A673 (cell line): ENCODE measurements at regions not wholly inside any gene's neighbourhood (a gene's known extent, or its start where the extent isn't known, plus 50 kb on each side); places are given as distances from the start of the nearest gene placed in this dataset.

Experiments used
- BruUV-seq: library from RNA; stranded (reverse); fragments of 400-500 nt; replicated peaks from 2 replicates; lab custom pipeline; 2021; lab: Mats Ljungman, UMichigan
- CTCF ChIA-PET: fragments of 300-600 bp; sonication (Branson Sonifier 250); formaldehyde crosslinking; loops from one replicate; lab custom pipeline; 2022; ENCODE audit warnings: antibody characterized with exemption; lab: Charles Lee
- POLR2A ChIA-PET: fragments of 300-600 bp; sonication (Branson Sonifier 250); formaldehyde crosslinking; loops from one replicate; lab custom pipeline; 2022; ENCODE audit warnings: antibody characterized with exemption; ENCODE audit not compliant: low non-redundant PET; lab: Charles Lee
- DNase-seq: peaks from one replicate; pipeline ENCODE4 v3.0.0-alpha.2; 2015; ENCODE audit warnings: low spot score
- H3K27ac ChIP-seq: fragments of 200-600 bp; sonication (generic); 2 replicates; pipeline ENCODE4 v1.5.1; 2016; ENCODE audit warnings: mixed run types, low read depth, mild to moderate bottlenecking, mixed read lengths, antibody characterized with exemption, low read length; ENCODE audit not compliant: poor library complexity, severe bottlenecking
- H3K27me3 ChIP-seq: fragments of 200-600 bp; sonication (generic); replicated peaks from 2 replicates; pipeline ENCODE4 v1.6.1; 2017; ENCODE audit warnings: mixed run types, low read depth, mild to moderate bottlenecking, mixed read lengths, antibody characterized with exemption, low read length; ENCODE audit not compliant: insufficient read depth, poor library complexity
- H3K36me3 ChIP-seq: fragments of 200-600 bp; sonication (generic); 2 replicates; pipeline ENCODE4 v1.6.1; 2016; ENCODE audit warnings: mixed run types, mild to moderate bottlenecking, mixed read lengths, antibody characterized with exemption, low read length; ENCODE audit not compliant: insufficient read depth, poor library complexity, severe bottlenecking
- H3K4me1 ChIP-seq: fragments of 200-600 bp; sonication (generic); 2 replicates; pipeline ENCODE4 v1.6.1; 2017; ENCODE audit warnings: mixed run types, mild to moderate bottlenecking, mixed read lengths, antibody characterized with exemption, low read length; ENCODE audit not compliant: insufficient read depth, poor library complexity, severe bottlenecking
- H3K4me3 ChIP-seq: fragments of 200-600 bp; sonication (generic); 2 replicates; pipeline ENCODE4 v1.5.1; 2016; ENCODE audit warnings: low read depth, mixed run types, mild to moderate bottlenecking, mixed read lengths, low read length; ENCODE audit not compliant: poor library complexity, severe bottlenecking
- H3K9me3 ChIP-seq: fragments of 200-600 bp; sonication (generic); 2 replicates; pipeline ENCODE4 v1.6.1; 2016; ENCODE audit warnings: mixed run types, low read depth, mild to moderate bottlenecking, mixed read lengths, antibody characterized with exemption, low read length; ENCODE audit not compliant: poor library complexity, severe bottlenecking
- CTCF ChIP-seq: fragments of 300-800, 200-600 bp; sonication (generic); conservative IDR thresholded peaks from 2 replicates; pipeline ENCODE4 v1.5.1; 2017; ENCODE audit warnings: low read depth, mild to moderate bottlenecking, antibody characterized with exemption, low read length, moderate library complexity, mixed read lengths
- EZH2 ChIP-seq: fragments of 200-600 bp; sonication (generic); IDR thresholded peaks from 2 replicates; pipeline ENCODE4 v1.6.1; 2017; ENCODE audit warnings: borderline replicate concordance, low read depth, mild to moderate bottlenecking, mixed read lengths, antibody characterized with exemption, low read length; ENCODE audit not compliant: poor library complexity, severe bottlenecking
- intact Hi-C: fragments of 100-400 bp; cut with micrococcal nuclease; formaldehyde crosslinking; loops from one replicate; pipeline ENCODE4 v1.10.0; 2022; ENCODE audit not compliant: unreplicated experiment

DNA sequence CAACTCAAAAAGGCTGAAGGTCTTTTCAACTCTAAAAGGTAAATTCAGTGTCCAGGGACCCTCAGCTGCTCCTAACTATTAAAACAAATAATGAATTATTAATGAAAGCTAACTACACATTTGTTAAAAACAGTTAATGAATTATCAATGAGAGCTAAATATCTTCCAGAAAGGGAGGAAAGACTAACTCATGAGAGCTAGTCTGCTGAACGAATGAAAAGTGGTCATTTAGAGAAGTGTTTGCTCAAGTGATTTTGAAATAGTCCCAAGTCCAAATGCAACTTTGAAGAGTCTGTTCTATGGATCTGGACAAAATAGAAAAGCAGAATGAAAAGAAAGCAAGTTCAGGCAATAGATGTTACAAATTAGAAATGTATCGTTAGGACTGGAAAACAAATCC, 133.9 kb upstream of the SPEF2 start:
- no peak for DNase-seq
- Histone ChIP-seq H3K27me3 (no peaks in the 10 kb centered on the region), H3K4me3 (no peak overlapping the region), H3K27ac (no peak overlapping the region), H3K36me3 (no peaks in the 10 kb centered on the region), H3K9me3 (no peaks in the 10 kb centered on the region), H3K4me1 (peaks cover 17% of the 10 kb centered on the region)
- ChIA-PET CTCF (no interaction called here), POLR2A (interaction anchor here (0.6 kb wide), 1 partner anchor 23 kb away, joined by 3 read pairs; no protein-coding TSS in a partner anchor)
- no peak for TF ChIP-seq EZH2
- no peak for TF ChIP-seq CTCF
- intact Hi-C loops: no loop called here
- BruUV-seq: no TSS peak

DNA sequence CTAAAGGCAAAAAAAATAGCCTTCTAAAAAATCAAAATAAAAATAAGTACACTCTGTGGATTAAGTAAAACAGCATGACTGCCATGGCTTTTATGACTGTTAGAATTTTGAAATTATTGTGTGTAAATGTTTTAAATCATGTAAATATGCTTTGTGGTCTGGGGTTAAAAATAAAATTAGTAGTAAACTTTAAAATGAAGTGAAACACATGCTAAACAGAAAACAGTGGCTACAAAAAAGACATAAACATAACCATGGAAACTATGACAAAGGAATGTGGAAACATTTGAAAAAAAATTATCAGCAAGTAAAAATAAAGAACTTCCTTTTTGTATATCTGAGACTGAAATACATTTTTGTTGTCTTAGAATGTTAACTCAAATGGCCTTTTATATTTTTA, 134.5 kb upstream of the SPEF2 start:
- H3K4me1 ChIP-seq: peaks cover 13% of the 10 kb centered on the region
- H3K27me3 ChIP-seq: no peaks in the 10 kb centered on the region
- TF ChIP-seq EZH2: no peak
- TF ChIP-seq CTCF: no peak
- CTCF ChIA-PET: no interaction called here
- no peak overlapping the region for H3K27ac ChIP-seq
- intact Hi-C loops: no loop called here
- no TSS peak for BruUV-seq
- no peak overlapping the region for H3K4me3 ChIP-seq
- no peaks in the 10 kb centered on the region for H3K9me3 ChIP-seq
- H3K36me3 ChIP-seq: no peaks in the 10 kb centered on the region
- no peak for DNase-seq
- POLR2A ChIA-PET: no interaction called here

DNA sequence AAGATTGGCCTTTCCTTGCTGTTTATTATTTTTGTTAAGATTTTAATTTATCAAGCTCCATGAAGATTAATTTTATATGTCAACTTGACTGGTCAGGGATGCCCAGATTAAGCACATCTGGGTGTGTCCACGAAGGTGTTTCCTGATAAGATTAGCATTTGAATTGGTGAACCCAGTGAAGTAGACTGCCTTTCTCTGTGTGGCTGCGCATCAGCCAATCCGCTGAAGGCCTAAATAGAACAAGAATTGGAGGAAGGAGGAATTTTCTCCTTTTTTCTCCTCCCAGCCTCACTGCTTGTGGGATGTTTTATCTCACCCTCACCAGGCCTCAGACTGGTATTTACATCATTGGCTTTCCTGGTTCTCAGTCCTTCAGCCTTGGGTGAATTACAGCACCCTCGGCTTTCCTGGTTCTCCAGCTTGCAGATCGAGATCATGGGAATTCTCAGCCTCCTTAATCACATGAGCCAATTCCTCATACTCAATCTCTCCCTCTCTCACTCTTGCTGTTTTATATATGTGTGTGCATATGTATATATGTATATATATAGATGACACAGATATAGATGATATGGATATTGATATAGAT, 135.4 kb upstream of the SPEF2 start:
- intact Hi-C loops: no loop called here
- Histone ChIP-seq H3K27ac (no peak overlapping the region), H3K27me3 (no peaks in the 10 kb centered on the region), H3K4me1 (peaks cover 4% of the 10 kb centered on the region), H3K36me3 (no peaks in the 10 kb centered on the region), H3K4me3 (no peak overlapping the region), H3K9me3 (no peaks in the 10 kb centered on the region)
- TF ChIP-seq CTCF (no peak), EZH2 (no peak)
- BruUV-seq: no TSS peak
- ChIA-PET CTCF (no interaction called here), POLR2A (no interaction called here)
- DNase-seq: no peak
